ENCODE measurements at regions not wholly inside any gene's neighbourhood (a gene's known extent, or its start where the extent isn't known, plus 50 kb on each side); places are given as distances from the start of the nearest gene placed in this dataset.

GRCh38 chr2:83850071-83850725 is 608.9 kb downstream of the SUCLG1 start:
- no peak for TF ChIP-seq CTCF (IDR thresholded peaks at IDR 0.05; ENCODE audit: extremely low read depth, insufficient read depth, missing control alignments)
- in situ Hi-C loops (cut with MboI; ENCODE audit: low pct_unique_long_range_greater_than_20kb, low sequenced_read_pairs, unreplicated experiment) = no loop called here
- no peak for DNase-seq (ENCODE audit: low spot score)

GRCh38 chr2:83844490-83844889 is 614.6 kb downstream of the SUCLG1 start:
- no peak for TF ChIP-seq CTCF (IDR thresholded peaks at IDR 0.05; ENCODE audit: extremely low read depth, insufficient read depth, missing control alignments)
- DNase-seq (ENCODE audit: low spot score) = no peak
- in situ Hi-C loops (cut with MboI; ENCODE audit: low pct_unique_long_range_greater_than_20kb, low sequenced_read_pairs, unreplicated experiment) = no loop called here

DNA sequence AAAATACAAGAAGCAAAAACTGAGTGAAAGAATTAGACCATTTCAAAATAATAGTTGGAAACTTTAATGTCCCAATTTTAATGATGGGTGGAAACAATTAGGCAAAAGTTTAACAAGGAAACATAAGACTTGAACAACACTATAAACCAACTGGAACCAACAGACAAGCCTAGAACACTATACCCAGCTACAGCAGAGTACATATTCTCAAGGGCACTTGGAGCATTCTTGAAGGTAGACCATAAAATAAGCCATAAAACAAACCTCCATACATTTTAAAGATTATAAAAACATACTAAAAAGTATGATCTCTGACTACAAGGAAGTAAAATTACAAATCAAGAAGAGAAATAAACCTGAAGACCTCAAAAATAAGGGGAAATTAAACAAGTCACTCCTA is 616.7 kb downstream of the SUCLG1 start:
- no peak for TF ChIP-seq CTCF (IDR thresholded peaks at IDR 0.05; ENCODE audit: extremely low read depth, insufficient read depth, missing control alignments)
- in situ Hi-C loops (cut with MboI; ENCODE audit: low pct_unique_long_range_greater_than_20kb, low sequenced_read_pairs, unreplicated experiment) = no loop called here
- DNase-seq (ENCODE audit: low spot score) = no peak

- no peak for DNase-seq (ENCODE audit: low spot score)
- in situ Hi-C loops (cut with MboI; ENCODE audit: low pct_unique_long_range_greater_than_20kb, low sequenced_read_pairs, unreplicated experiment) = no loop called here
- TF ChIP-seq CTCF (IDR thresholded peaks at IDR 0.05; ENCODE audit: extremely low read depth, insufficient read depth, missing control alignments) = no peak
Observed at GRCh38 chr2:83837823-83838222, 621.3 kb downstream of the SUCLG1 start.

- peak; percentile 24 for TF ChIP-seq CTCF (IDR thresholded peaks at IDR 0.05; ENCODE audit: extremely low read depth, insufficient read depth, missing control alignments)
- no peak for DNase-seq (ENCODE audit: low spot score)
- in situ Hi-C loops (cut with MboI; ENCODE audit: low pct_unique_long_range_greater_than_20kb, low sequenced_read_pairs, unreplicated experiment) = no loop called here
Observed at GRCh38 chr2:83827618-83828017, 631.5 kb downstream of the SUCLG1 start.

DNA sequence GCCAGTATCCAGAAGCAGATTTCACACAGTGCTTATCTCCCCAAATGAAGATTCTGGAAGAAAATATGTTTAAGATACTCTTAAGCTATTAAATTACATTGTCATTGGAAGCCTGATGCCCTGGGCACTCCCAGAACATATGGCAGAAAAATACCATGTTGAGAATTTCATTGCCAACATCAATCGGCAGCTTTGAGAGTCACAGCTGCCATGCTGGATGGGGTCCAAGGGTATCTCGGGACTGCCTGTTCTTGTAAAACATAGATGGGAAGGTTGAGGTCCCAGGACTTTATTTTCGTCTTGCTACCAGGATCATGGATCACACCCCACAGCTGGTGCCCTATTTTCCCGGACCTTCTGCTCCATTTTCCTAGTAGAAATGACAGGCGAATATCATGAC is 632.5 kb downstream of the SUCLG1 start:
- no peak for TF ChIP-seq CTCF (IDR thresholded peaks at IDR 0.05; ENCODE audit: extremely low read depth, insufficient read depth, missing control alignments)
- DNase-seq (ENCODE audit: low spot score) = no peak
- in situ Hi-C loops (cut with MboI; ENCODE audit: low pct_unique_long_range_greater_than_20kb, low sequenced_read_pairs, unreplicated experiment) = no loop called here

Measured in GM13977 (cell line).